B cell (primary cell): ENCODE measurements at regions not wholly inside any gene's neighbourhood (a gene's known extent, or its start where the extent isn't known, plus 50 kb on each side); places are given as distances from the start of the nearest gene placed in this dataset.

Source experiments
- CTCF ChIP-seq: fragments of 200-600 bp; IDR thresholded peaks from one replicate; pipeline ENCODE4 v1.8.0; 2022; ENCODE audit warnings: antibody characterized with exemption, mild to moderate bottlenecking
- EZH2 ChIP-seq: IDR thresholded peaks from 2 replicates; pipeline ENCODE4 v1.6.1; 2012; ENCODE audit warnings: borderline replicate concordance, low read depth, mild to moderate bottlenecking, moderate library complexity, low read length; ENCODE audit not compliant: insufficient read depth, poor library complexity, severe bottlenecking

GRCh38 chr12:124383028-124383427, 88.1 kb downstream of the RFLNA start:
- no peak for TF ChIP-seq CTCF
- no peak for TF ChIP-seq EZH2
